Coronary artery (tissue), 2 donors: ENCODE measurements at regions not wholly inside any gene's neighbourhood (a gene's known extent, or its start where the extent isn't known, plus 50 kb on each side); places are given as distances from the start of the nearest gene placed in this dataset.

Source experiments
- DNase-seq: peaks from one replicate; pipeline ENCODE4 v3.0.0-alpha.2; 2017; ENCODE audit warnings: low spot score
- H3K27ac ChIP-seq, 2 donors: fragments of 200-600 bp; sonication (generic); one replicate each; pipeline ENCODE4 v1.5.1; 2016 to 2019
- H3K4me3 ChIP-seq: fragments of 200-600 bp; sonication (generic); 2 replicates; pipeline ENCODE4 v1.5.1; 2016; ENCODE audit warnings: mild to moderate bottlenecking, moderate library complexity
- CTCF ChIP-seq: fragments of 200-600 bp; sonication (generic); IDR thresholded peaks from one replicate; pipeline ENCODE4 v1.5.1; 2019; ENCODE audit warnings: antibody characterized with exemption

GRCh38 chr12:118625050-118625675 is 248.8 kb downstream of the SUDS3 start:
- no peak for TF ChIP-seq CTCF
- H3K4me3 ChIP-seq: no peak overlapping the region
- no peak for DNase-seq
- H3K27ac ChIP-seq: no peak overlapping the region

GRCh38 chr12:118633071-118633470 is 256.7 kb downstream of the SUDS3 start:
- no peak overlapping the region for H3K4me3 ChIP-seq
- no peak for DNase-seq
- no peak for TF ChIP-seq CTCF
- no peak overlapping the region for H3K27ac ChIP-seq

GRCh38 chr12:118635276-118635675 is 258.9 kb downstream of the SUDS3 start:
- no peak overlapping the region for H3K4me3 ChIP-seq
- DNase-seq: no peak
- H3K27ac ChIP-seq: no peak overlapping the region
- TF ChIP-seq CTCF: no peak

GRCh38 chr12:118637767-118638370 is 261.5 kb downstream of the SUDS3 start:
- no peak overlapping the region for H3K27ac ChIP-seq
- no peak overlapping the region for H3K4me3 ChIP-seq
- DNase-seq: no peak
- TF ChIP-seq CTCF: no peak

GRCh38 chr12:118641249-118641648 is 264.9 kb downstream of the SUDS3 start:
- no peak for TF ChIP-seq CTCF

GRCh38 chr12:118645219-118645618 is 268.9 kb downstream of the SUDS3 start:
- TF ChIP-seq CTCF: no peak
- Histone ChIP-seq H3K4me3 (no peak overlapping the region), H3K27ac (no peak overlapping the region)
- DNase-seq: no peak

More at GRCh38 chr12:118641249-118641648, 264.9 kb downstream of the SUDS3 start:
- no peak for DNase-seq
- Histone ChIP-seq H3K27ac (no peak overlapping the region), H3K4me3 (no peak overlapping the region)
